K562 (cell line): ENCODE measurements at regions not wholly inside any gene's neighbourhood (a gene's known extent, or its start where the extent isn't known, plus 50 kb on each side); places are given as distances from the start of the nearest gene placed in this dataset.

ENCODE experiments used
- ATAC-seq: fragments of 200-7000 bp; cut with Tn5 transposase; 3 replicates; pipeline ENCODE4 v1.9.1; 2020; ENCODE audit warnings: moderate library complexity
- BruUV-seq: library from RNA; stranded (reverse); fragments of 400-500 nt; replicated peaks from 2 replicates; lab custom pipeline; 2021; lab: Mats Ljungman, UMichigan
- CTCF ChIA-PET: fragments of 300-600 bp; formaldehyde crosslinking; extraction: SDS; loops from one replicate; lab custom pipeline; 2021; ENCODE audit warnings: low intra/inter-chr PET ratio; lab: Yijun Ruan, JAX
- POLR2A ChIA-PET: fragments of 300-600, 350-650 bp; sonication (Branson Sonifier 250); formaldehyde crosslinking; extraction: SDS; loops from one replicate; lab custom pipeline; 2021; ENCODE audit warnings: antibody characterized with exemption, inconsistent platforms; lab: Yijun Ruan, JAX
- DNase-seq, 4 experiments: peaks; one replicate each; pipeline versions ENCODE4 v3.0.0 to v3.0.0-alpha.2; 2011 to 2018; ENCODE audit warnings: low spot score in 3 of 4, mixed read lengths in 3 of 4; ENCODE audit errors: extremely low read depth in 1 of 4
- FAIRE-seq: peaks from 2 replicates; lab custom pipeline; 2011; peaks lifted over from hg19 to GRCh38; lab: Jason Lieb, UNC
- H2AFZ ChIP-seq: 2 replicates; pipeline ENCODE4 v1.6.0; 2011; ENCODE audit warnings: low read depth, low read length, control low read depth, inconsistent platforms
- H3K27ac ChIP-seq: fragments of 200-600 bp; 3 replicates; pipeline ENCODE4 v1.8.0; 2011; ENCODE audit warnings: low read depth, mild to moderate bottlenecking, control low read depth, inconsistent platforms, low read length, moderate library complexity, mixed read lengths; ENCODE audit errors: extremely low read depth
- H3K27me3 ChIP-seq, 2 experiments: fragments of 300-600 bp in 1 of 2; 2 replicates in 1 of 2; 3 replicates in 1 of 2; pipeline versions ENCODE4 v1.6.0 to v1.8.0; 2011; ENCODE audit warnings: inconsistent platforms in 2 of 2, low read length in 2 of 2, mild to moderate bottlenecking in 1 of 2, mixed read lengths in 1 of 2, moderate library complexity in 1 of 2; ENCODE audit not compliant: control insufficient read depth in 2 of 2, insufficient read depth in 2 of 2
- H3K36me3 ChIP-seq: fragments of 300-600 bp; 3 replicates; pipeline ENCODE4 v1.8.0; 2011; ENCODE audit warnings: mild to moderate bottlenecking, low read length, inconsistent platforms; ENCODE audit not compliant: control insufficient read depth, insufficient read depth
- H3K4me1 ChIP-seq, 2 experiments: fragments of 200-600 bp in 1 of 2; replicated peaks in 1 of 2; 2 replicates in 1 of 2; 3 replicates in 1 of 2; pipeline versions ENCODE4 v1.5.1 to v1.8.0; 2011; ENCODE audit warnings: inconsistent platforms in 2 of 2, low read length in 2 of 2, mild to moderate bottlenecking in 1 of 2, mixed read lengths in 1 of 2, moderate library complexity in 1 of 2; ENCODE audit not compliant: control insufficient read depth in 2 of 2, insufficient read depth in 2 of 2
- H3K4me2 ChIP-seq: 2 replicates; pipeline ENCODE4 v1.6.1; 2011; ENCODE audit warnings: low read length, control low read depth, inconsistent platforms, mixed read lengths; ENCODE audit not compliant: insufficient read depth
- H3K4me3 ChIP-seq: fragments of 200-600 bp; sonication (generic), shearing (Covaris generic); 2 replicates; pipeline ENCODE4 v1.5.1; 2016; ENCODE audit warnings: control low read depth, inconsistent platforms
- H3K79me2 ChIP-seq: fragments of 200-600 bp; 3 replicates; pipeline ENCODE4 v1.8.0; 2011; ENCODE audit warnings: low read length, inconsistent platforms; ENCODE audit not compliant: control insufficient read depth, insufficient read depth
- H3K9ac ChIP-seq, 2 experiments: 2 replicates each; pipeline versions ENCODE4 v1.6.0 to v1.6.1; 2011; ENCODE audit warnings: low read depth in 2 of 2, low read length in 2 of 2, control low read depth in 1 of 2, inconsistent platforms in 1 of 2, mild to moderate bottlenecking in 1 of 2, mixed read lengths in 1 of 2; ENCODE audit not compliant: insufficient read depth in 1 of 2
- H3K9me1 ChIP-seq: one replicate; pipeline ENCODE4 v1.6.0; 2011; ENCODE audit warnings: inconsistent platforms, mild to moderate bottlenecking, low read length, moderate library complexity; ENCODE audit not compliant: control insufficient read depth, insufficient read depth
- H3K9me3 ChIP-seq: replicated peaks from 2 replicates; pipeline ENCODE4 v1.5.1; 2011; ENCODE audit warnings: low read depth, low read length, inconsistent platforms; ENCODE audit not compliant: control insufficient read depth, insufficient read depth
- H4K20me1 ChIP-seq: replicated peaks from 2 replicates; pipeline ENCODE4 v1.6.1; 2011; ENCODE audit warnings: low read length, inconsistent platforms, mixed read lengths; ENCODE audit not compliant: control insufficient read depth, insufficient read depth
- CHAMP1 ChIP-seq: fragments of 450-650 bp; IDR thresholded peaks from 2 replicates; pipeline ENCODE4 v1.6.1; 2016; ENCODE audit warnings: mild to moderate bottlenecking
- EGR1 ChIP-seq: fragments of 450-650 bp; conservative IDR thresholded peaks from 2 replicates; pipeline ENCODE4 v1.6.1; 2017; ENCODE audit warnings: mild to moderate bottlenecking
- IRF1 ChIP-seq: sonication (generic); formaldehyde crosslinking; IDR thresholded peaks from 2 replicates; pipeline ENCODE4 v1.8.0; 2022; ENCODE audit warnings: missing genetic modification reagents, mild to moderate bottlenecking, borderline replicate concordance
- RBM17 ChIP-seq: fragments of 200-400 bp; formaldehyde crosslinking; IDR thresholded peaks from 2 replicates; pipeline ENCODE4 v1.6.1; 2017; ENCODE audit warnings: low read depth, mild to moderate bottlenecking, low read length, borderline replicate concordance
- RBM25 ChIP-seq: fragments of 200-400 bp; formaldehyde crosslinking; IDR thresholded peaks from 2 replicates; pipeline ENCODE4 v1.6.1; 2018; ENCODE audit warnings: low read length, low read depth, moderate library complexity; ENCODE audit not compliant: severe bottlenecking
- SAFB ChIP-seq: fragments of 200-400 bp; formaldehyde crosslinking; IDR thresholded peaks from 2 replicates; pipeline ENCODE4 v1.6.1; 2017; ENCODE audit warnings: low read depth, low read length, borderline replicate concordance
- SNIP1 ChIP-seq: fragments of 450-650 bp; IDR thresholded peaks from 2 replicates; pipeline ENCODE4 v1.7.1; 2017; ENCODE audit warnings: low read depth, mild to moderate bottlenecking
- TEAD1 ChIP-seq, 2 experiments: fragments of 450-650 bp in 1 of 2; sonication (generic) in 1 of 2; formaldehyde crosslinking; IDR thresholded peaks; 2 replicates each; pipeline versions ENCODE4 v1.4.0 to v1.8.0; 2020 to 2022; ENCODE audit warnings: mild to moderate bottlenecking in 2 of 2, missing genetic modification reagents in 1 of 2
- ZNF318 ChIP-seq, 2 experiments: fragments of 450-650 bp; IDR thresholded peaks; 2 replicates each; pipeline ENCODE4 v1.6.1; 2016; ENCODE audit warnings: mild to moderate bottlenecking in 2 of 2, borderline replicate concordance in 1 of 2, low read depth in 1 of 2, moderate library complexity in 1 of 2
- ZSCAN32 ChIP-seq: fragments of 450-650 bp; formaldehyde crosslinking; IDR thresholded peaks from 2 replicates; pipeline ENCODE4 v1.4.0; 2020; ENCODE audit warnings: mild to moderate bottlenecking, moderate library complexity
- WGBS: fragments of 100-300 bp; shearing (Covaris generic); methylation state at CpG from one replicate; pipeline ENCODE4 v1.1.6; 2016; ENCODE audit warnings: low coverage, mixed read lengths; ENCODE audit not compliant: insufficient coverage; ENCODE audit errors: missing lambda C conversion rate; 5-methylcytosine and 5-hydroxymethylcytosine counted together
- in situ Hi-C: fragments of 300-500 bp; cut with MboI; formaldehyde crosslinking; loops from 4 replicates; pipeline ENCODE4 v1.15.0; 2018; ENCODE audit warnings: inconsistent platforms, mixed read lengths
- intact Hi-C: fragments of 100-400 bp; cut with micrococcal nuclease; formaldehyde crosslinking; loops from 2 replicates; pipeline ENCODE4 v1.14.2; 2022

- no peaks in the 10 kb centered on the region for H3K36me3 ChIP-seq
- ChIA-PET CTCF (no interaction called here), POLR2A (no interaction called here)
- H3K27ac ChIP-seq, result no peak overlapping the region
- in situ Hi-C loops, result no loop called here
- no peak for DNase-seq
- no peak overlapping the region for H2AFZ ChIP-seq
- no peaks in the 10 kb centered on the region for H3K4me1 ChIP-seq
- 4% methylated on average over 8 of the region's 8 CpGs for WGBS
- no peaks in the 10 kb centered on the region for H3K9me3 ChIP-seq
- FAIRE-seq, result no peak
- no peak overlapping the region for H3K4me2 ChIP-seq
- no peak for ATAC-seq
- intact Hi-C loops, result no loop called here
- no TSS peak for BruUV-seq
- no peaks in the 10 kb centered on the region for H3K9me1 ChIP-seq
- H3K27me3 ChIP-seq, result no peaks in the 10 kb centered on the region
- H3K9ac ChIP-seq, result no peak overlapping the region
- no peaks in the 10 kb centered on the region for H3K79me2 ChIP-seq
- H3K4me3 ChIP-seq, result no peak overlapping the region
- H4K20me1 ChIP-seq, result no peaks in the 10 kb centered on the region
- TF ChIP-seq EGR1, result no peak
- no peak for TF ChIP-seq CHAMP1
- no peak for TF ChIP-seq RBM25
- TF ChIP-seq IRF1 (CRISPR knock-in tag), result no peak
- TF ChIP-seq SAFB, result no peak
- no peak for TF ChIP-seq ZSCAN32 (CRISPR knock-in tag)
- no peak for TF ChIP-seq SNIP1
- no peak for TF ChIP-seq RBM17
- no peak for TF ChIP-seq ZNF318 (IDR thresholded peaks at IDR 0.05; ENCODE audit: borderline replicate concordance in 1 of 2, low read depth in 1 of 2)
- TF ChIP-seq TEAD1 (CRISPR knock-in tag; IDR thresholded peaks at IDR 0.05), result no peak
Measured at GRCh38 chr4:181502611-181503010, 740.6 kb upstream of the TENM3 start.
